ENCODE measurements at regions not wholly inside any gene's neighbourhood (a gene's known extent, or its start where the extent isn't known, plus 50 kb on each side); places are given as distances from the start of the nearest gene placed in this dataset.

DNA sequence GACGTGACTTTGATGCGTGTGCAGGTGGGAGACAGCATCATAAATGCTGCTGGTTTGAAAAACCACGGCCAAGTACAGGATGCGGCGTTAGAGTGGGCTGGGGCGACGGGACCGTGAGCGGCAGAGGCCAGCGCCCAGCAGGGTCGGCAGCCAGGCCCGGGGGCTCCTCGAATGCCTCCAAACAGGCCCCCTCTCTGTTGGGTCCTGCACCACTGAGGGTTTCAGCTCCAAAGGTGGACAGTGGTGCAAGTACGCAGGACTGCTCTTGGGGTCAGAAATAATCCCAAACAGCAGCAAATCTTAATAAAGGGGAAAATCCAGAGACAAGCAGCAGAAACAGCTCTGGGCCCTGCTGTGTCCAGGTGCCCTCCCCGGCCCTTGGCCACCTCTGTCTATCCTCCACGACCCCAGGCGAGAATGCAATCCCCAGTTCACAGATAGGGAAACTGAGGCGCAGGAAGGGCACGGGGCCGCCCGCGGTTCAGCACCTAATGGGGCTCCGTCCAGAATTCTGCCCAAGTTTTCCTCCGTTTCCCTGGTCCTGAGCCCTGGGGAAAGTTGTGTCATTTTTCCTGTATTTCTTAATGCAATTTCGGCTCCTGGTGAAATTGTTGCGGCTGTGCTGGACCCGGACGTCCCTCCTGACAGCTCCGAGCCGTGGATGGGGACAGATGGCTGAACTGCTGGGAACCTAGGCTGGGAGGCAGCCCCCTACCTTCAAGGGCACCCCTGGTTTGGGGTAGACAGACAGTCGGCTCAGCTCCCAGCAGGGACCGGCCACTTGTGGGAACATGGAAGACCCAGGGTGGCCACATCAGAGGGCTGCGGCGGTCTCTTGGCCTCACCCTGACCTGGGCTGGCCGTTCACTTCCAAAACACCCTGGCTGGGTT is 97.4 kb downstream of the FOXL3 start:
- Histone ChIP-seq H3K4me1 (peaks cover 0 to 15% (median 5%) of the 10 kb centered on the region in 3 donors), H3K9me3 (peaks cover 0 to 13% (median 0%) of the 10 kb centered on the region in 3 donors), H3K4me3 (no peak overlapping the region), H3K36me3 (no peaks in the 10 kb centered on the region), H3K27me3 (no peaks in the 10 kb centered on the region), H3K27ac (no peak overlapping the region)
- TF ChIP-seq, protein P1, sequence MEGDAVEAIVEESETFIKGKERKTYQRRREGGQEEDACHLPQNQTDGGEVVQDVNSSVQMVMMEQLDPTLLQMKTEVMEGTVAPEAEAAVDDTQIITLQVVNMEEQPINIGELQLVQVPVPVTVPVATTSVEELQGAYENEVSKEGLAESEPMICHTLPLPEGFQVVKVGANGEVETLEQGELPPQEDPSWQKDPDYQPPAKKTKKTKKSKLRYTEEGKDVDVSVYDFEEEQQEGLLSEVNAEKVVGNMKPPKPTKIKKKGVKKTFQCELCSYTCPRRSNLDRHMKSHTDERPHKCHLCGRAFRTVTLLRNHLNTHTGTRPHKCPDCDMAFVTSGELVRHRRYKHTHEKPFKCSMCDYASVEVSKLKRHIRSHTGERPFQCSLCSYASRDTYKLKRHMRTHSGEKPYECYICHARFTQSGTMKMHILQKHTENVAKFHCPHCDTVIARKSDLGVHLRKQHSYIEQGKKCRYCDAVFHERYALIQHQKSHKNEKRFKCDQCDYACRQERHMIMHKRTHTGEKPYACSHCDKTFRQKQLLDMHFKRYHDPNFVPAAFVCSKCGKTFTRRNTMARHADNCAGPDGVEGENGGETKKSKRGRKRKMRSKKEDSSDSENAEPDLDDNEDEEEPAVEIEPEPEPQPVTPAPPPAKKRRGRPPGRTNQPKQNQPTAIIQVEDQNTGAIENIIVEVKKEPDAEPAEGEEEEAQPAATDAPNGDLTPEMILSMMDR (IDR thresholded peaks at IDR 0.05), result no peak
- TF ChIP-seq POLR2A (IDR thresholded peaks at IDR 0.05), result no peak
- WGBS, 2 donors, result 94 to 98% methylated on average over 16 to 25 of the region's 35 CpGs
- DNase-seq, result no peak
- intact Hi-C loops (cut with DNase I), result no loop called here

GRCh38 chr7:388023-388960 is 98.3 kb downstream of the FOXL3 start:
- WGBS, 2 donors, result 94 to 95% methylated on average over 11 to 16 of the region's 40 CpGs
- H3K36me3 ChIP-seq, result no peaks in the 10 kb centered on the region
- H3K4me1 ChIP-seq, result peaks cover 0 to 13% (median 5%) of the 10 kb centered on the region in 3 donors
- H3K27me3 ChIP-seq, result no peaks in the 10 kb centered on the region
- no peak for TF ChIP-seq POLR2A (IDR thresholded peaks at IDR 0.05)
- TF ChIP-seq, protein P1 (IDR thresholded peaks at IDR 0.05), result no peak
- no peak overlapping the region for H3K27ac ChIP-seq
- intact Hi-C loops (cut with DNase I), result no loop called here
- no peak for DNase-seq
- H3K4me3 ChIP-seq, result no peak overlapping the region
- H3K9me3 ChIP-seq, result peaks cover 0 to 13% (median 0%) of the 10 kb centered on the region in 3 donors

GRCh38 chr7:388961-389701 is 99.2 kb downstream of the FOXL3 start:
- no peak for TF ChIP-seq POLR2A (IDR thresholded peaks at IDR 0.05)
- TF ChIP-seq, protein P1 (IDR thresholded peaks at IDR 0.05), result no peak
- 95 to 97% methylated on average over 7 to 21 of the region's 31 CpGs for WGBS, 2 donors
- Histone ChIP-seq H3K4me3 (no peak overlapping the region), H3K9me3 (peaks cover 0 to 11% (median 0%) of the 10 kb centered on the region in 3 donors), H3K27me3 (no peaks in the 10 kb centered on the region), H3K4me1 (peaks cover 0 to 13% (median 5%) of the 10 kb centered on the region in 3 donors), H3K27ac (no peak overlapping the region), H3K36me3 (no peaks in the 10 kb centered on the region)
- no peak for DNase-seq
- intact Hi-C loops (cut with DNase I), result no loop called here

GRCh38 chr7:389911-390601 is 100.1 kb downstream of the FOXL3 start:
- no peak for TF ChIP-seq POLR2A (IDR thresholded peaks at IDR 0.05)
- TF ChIP-seq, protein P1 (IDR thresholded peaks at IDR 0.05), result no peak
- intact Hi-C loops (cut with DNase I), result no loop called here
- H3K27ac ChIP-seq, result no peak overlapping the region

More at GRCh38 chr7:389911-390601, 100.1 kb downstream of the FOXL3 start:
- H3K36me3 ChIP-seq, result no peaks in the 10 kb centered on the region
- no peaks in the 10 kb centered on the region for H3K27me3 ChIP-seq
- 83 to 93% methylated on average over 2 to 12 of the region's 21 CpGs for WGBS, 2 donors
- DNase-seq, result no peak
- peaks cover 0 to 13% (median 5%) of the 10 kb centered on the region in 3 donors for H3K4me1 ChIP-seq
- peaks cover 0 to 3% (median 0%) of the 10 kb centered on the region in 3 donors for H3K9me3 ChIP-seq
- no peak overlapping the region for H3K4me3 ChIP-seq
